GM18498 (cell line): ENCODE measurements at regions not wholly inside any gene's neighbourhood (a gene's known extent, or its start where the extent isn't known, plus 50 kb on each side); places are given as distances from the start of the nearest gene placed in this dataset.

Source experiments
- ATAC-seq: cut with Tn5 transposase; IDR thresholded peaks from one replicate; pipeline ENCODE4 v1.9.1; 2021; ENCODE audit warnings: mild to moderate bottlenecking, moderate library complexity; ENCODE audit not compliant: unreplicated experiment

- no peak for ATAC-seq
Measured at GRCh38 chr9:104417296-104417695, 86.8 kb upstream of the OR13F1 start.

GRCh38 chr9:104429031-104429546 is 75.0 kb upstream of the OR13F1 start:
- no peak for ATAC-seq

- no peak for ATAC-seq
Measured at GRCh38 chr9:104435059-104435458, 69.0 kb upstream of the OR13F1 start.

GRCh38 chr9:104448036-104448435 is 56.0 kb upstream of the OR13F1 start:
- ATAC-seq, result no peak
